Bone marrow (tissue), 2 donors: ENCODE measurements at regions not wholly inside any gene's neighbourhood (a gene's known extent, or its start where the extent isn't known, plus 50 kb on each side); places are given as distances from the start of the nearest gene placed in this dataset.
"Not testable (repeated sequence)": the region's sequence is repeated elsewhere in the genome, so short reads cannot be mapped to it uniquely, and the experiment has no call there.

Experiments used
- DNase-seq, 2 donors: peaks; one replicate each; lab custom pipeline; 2025; lab: John Stamatoyannopoulos, UW

- DNase-seq, result no peak
These were observed 585.7 kb upstream of the CBLB start for GRCh38 chr3:106454497-106454896.

GRCh38 chr3:106457281-106458180, 588.7 kb upstream of the CBLB start:
- DNase-seq, result peak in 1 of 2 donors; percentile 91

- no peak for DNase-seq
These were observed 590.1 kb upstream of the CBLB start for GRCh38 chr3:106458952-106459351.

- no peak for DNase-seq
These were observed 598.1 kb upstream of the CBLB start for GRCh38 chr3:106466881-106467280.

- DNase-seq, result no peak
These were observed 605.0 kb upstream of the CBLB start for GRCh38 chr3:106473576-106474475.

DNA sequence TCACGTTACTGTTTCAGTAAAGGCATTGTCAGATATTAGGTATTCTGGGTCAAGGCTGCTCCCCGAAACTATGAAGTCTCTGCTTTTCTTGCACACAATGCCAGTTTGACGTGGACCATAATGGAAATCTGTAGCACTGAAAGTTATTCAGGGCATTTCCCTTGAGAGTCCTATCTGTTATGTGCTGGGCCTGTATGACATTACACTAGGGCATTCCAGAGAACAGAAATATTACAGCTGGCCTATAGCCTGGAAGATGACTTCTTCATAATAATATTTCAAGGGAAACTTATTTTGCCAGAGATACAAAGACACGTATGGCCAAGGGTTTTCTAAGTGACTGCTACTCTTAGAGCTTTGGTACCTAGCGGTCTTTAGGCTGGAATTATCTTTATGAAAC, 613.6 kb upstream of the CBLB start:
- DNase-seq, result no peak

DNA sequence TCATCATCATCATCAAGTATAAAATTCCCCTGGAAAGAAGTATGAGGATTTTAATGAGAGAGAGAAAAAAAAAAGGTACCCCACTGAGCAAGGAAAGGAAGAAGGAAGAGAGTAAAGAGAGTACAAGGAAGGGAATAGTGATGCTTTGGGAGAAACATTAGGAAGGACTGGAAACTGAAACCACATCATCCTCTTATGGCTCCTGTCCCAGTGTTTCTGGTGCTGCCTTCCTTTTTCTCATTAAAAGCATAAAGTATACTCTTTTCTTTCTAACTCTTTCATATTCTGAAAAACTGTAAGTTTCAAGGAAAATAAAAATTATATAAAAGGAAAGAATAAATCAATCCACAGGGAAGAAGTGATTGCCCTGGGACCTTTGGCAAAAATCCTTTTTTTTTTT, 616.4 kb upstream of the CBLB start:
- DNase-seq, result no peak

- no peak for DNase-seq
These were observed 617.0 kb upstream of the CBLB start for GRCh38 chr3:106485802-106486201.

DNA sequence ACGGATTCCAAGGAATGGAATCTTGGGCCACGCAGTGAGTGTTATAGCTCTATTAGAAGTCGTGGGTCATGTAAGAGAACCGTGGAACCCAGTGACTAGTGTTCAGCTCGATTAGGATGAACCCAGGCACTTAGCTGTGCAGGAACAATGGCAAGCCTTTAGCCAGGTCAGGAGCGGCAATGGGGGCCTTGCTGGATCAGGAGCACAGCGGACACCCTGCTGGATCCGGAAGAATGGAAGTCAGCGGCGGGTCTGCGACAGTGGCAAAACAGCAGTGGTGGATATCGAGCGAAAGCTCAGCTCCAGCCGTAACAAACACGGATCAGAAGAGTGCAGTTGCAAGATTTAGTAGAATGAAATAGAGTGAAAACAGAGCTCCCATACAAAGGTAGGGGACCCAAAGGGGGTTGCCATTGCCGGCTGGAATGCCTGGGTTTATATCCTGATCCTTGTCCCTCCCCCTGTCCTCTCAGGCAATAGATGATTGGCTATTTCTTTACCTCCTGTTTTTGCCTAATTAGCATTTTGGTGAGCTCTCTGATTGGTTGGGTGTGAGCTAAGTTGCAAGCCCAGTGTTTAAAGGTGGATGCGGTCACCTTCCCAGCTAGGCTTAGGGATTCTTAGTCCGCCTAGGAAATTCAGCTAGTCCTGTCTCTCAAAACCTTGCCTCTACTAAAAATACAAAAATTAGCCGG, 618.3 kb upstream of the CBLB start:
- not testable (repeated sequence) for DNase-seq

DNA sequence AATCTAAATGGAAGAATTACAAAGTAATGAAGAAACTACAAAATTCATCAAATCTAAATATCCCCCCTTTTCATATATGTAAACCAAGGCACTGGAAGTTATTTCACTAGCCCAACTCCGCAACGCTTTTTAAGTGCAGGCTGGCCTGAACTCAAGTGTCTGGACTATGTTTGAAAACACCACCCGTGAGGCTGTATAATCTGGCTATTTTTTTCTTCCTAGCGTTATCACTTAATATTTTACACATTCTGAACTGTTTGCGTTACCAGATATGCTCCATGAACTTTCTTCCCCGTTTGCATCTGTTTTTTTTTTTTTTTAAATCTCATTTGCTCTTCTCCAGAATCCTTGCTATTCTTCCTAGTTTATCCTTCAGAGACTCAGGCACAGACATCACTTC, 619.5 kb upstream of the CBLB start:
- DNase-seq, result no peak

DNA sequence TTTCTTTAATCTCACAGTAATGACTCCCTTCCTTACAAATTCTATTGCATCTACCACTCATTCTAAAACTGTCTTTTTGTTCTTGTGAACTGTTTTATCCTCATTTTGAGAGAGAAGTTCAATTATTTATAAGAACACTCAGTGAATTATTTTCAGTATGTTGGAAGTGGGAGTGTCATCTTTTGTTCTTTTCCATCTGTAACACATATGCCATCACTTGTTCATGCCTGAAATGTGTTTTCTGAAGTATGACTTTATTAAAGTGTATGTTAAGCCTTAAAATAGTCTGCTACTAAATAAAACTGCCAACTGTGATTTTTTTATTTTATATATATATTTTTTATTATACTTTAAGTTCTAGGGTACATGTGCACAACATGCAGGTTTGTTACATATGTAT, 623.0 kb upstream of the CBLB start:
- DNase-seq, result no peak

DNA sequence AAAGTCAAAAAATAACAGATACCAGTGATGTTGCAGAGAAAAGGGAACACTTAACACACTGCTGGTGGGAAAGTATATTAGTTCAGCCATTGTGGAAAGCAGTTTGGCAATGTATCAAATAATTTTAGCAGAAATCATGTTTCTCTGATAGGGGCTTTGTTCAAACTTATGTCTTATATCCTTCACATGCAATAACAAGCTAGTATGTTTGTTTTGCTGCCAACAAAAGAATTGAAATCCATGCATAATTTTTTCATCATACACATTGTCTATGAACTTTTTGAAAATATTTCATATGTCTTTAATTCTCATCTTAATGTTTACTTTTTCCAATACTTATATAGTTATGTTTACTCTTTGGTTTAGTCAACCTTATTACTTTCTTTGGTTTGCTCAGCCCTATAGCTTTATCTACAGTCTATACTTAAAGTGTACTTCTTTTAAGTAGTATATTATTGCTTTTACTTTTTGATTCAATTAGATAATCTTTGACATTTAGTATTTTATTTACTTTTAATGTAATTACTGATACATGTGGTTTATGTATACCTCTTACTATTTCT, 639.6 kb upstream of the CBLB start:
- DNase-seq, result no peak

DNA sequence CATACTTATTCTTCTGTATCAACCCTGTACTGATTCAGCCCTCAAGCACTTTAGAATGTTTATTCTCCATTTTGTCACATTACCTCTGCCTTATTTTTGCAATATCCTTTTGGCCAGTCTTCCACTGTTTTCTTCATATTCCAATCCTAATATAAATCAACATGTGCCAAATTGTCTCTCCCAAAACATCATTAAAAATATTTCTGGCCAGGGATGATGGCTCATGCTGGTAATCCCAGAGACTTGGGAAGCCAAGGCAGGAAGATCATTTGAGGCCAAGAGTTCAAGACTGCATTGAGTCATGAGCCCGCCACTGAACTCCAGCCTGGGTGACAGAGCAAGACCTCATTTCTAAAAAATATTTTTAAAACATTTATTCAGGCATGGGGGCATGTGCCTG, 641.4 kb upstream of the CBLB start:
- no peak for DNase-seq

DNA sequence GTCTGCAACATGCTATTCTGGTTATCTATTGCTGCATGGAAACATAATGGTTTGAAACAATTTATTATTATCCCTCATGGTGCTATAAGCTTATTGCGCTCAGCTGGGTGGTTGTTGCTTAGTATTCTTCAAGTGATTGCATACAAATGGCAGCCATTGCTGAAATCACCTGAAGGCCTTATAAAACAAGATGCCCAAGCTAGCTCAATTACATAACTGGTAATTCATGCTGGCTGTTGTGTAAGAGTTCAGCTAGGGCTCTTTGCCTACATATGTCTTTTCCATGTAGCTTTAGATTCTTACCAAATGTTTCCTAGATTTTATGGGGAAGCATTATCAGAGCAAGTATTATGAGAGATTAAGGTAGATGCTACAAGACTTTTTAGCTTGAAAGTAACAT, 644.0 kb upstream of the CBLB start:
- DNase-seq, result no peak

DNA sequence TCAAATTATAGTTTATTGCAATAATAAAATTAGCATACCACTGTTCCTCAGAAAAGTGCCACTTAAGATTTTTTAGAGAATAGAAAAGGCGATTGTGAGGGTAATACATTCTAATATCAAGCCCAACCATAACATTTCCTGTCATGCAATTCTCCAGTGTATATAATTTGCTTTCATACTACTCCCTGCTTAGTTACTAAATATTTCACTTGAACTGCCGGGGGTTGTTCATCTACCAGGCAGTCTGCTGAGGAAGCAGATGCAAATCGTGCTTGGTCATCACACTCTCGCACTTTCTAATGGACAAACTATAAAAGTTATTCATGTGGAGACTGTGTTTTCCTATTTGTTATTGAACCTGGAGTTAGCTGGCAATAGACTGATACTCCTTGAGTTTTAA, 645.6 kb upstream of the CBLB start:
- peak in 1 of 2 donors; percentile 41 for DNase-seq

DNA sequence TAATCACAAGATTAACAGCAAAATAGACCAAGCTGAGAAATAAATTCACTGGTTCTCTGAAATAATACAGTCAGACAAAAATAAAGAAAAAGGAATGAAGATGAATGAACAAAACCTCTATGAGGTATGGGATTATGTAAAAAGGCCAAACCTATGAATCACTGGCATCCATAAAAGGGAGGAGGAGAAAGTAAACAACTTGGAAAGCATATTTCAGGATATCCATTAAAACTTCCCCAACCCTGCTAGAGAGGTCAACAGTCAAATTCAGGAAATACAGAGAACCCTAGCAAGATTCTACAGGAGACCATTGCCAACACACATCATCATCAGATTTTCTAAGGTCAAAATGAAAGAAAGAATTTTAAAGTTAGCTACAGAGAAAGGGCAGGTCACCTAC, 649.7 kb upstream of the CBLB start:
- DNase-seq, result no peak

DNA sequence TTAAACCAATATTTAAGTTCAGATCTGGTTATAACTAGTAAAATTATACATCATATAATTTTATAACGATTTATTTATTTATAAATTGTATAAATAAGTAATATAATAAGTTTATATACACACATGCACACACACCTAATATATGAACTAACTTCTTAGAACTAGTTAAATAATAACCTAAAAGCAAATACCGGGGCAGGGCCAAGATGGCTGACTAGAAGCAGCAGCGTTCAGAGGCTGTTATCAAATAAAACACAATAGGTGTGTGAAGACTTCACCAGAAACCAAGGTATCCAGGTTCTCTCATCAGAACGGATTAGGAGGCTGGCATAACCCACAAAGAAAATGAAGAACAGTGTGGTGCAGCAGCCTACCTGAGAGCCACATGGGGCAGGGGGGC, 653.6 kb upstream of the CBLB start:
- DNase-seq, result no peak

DNA sequence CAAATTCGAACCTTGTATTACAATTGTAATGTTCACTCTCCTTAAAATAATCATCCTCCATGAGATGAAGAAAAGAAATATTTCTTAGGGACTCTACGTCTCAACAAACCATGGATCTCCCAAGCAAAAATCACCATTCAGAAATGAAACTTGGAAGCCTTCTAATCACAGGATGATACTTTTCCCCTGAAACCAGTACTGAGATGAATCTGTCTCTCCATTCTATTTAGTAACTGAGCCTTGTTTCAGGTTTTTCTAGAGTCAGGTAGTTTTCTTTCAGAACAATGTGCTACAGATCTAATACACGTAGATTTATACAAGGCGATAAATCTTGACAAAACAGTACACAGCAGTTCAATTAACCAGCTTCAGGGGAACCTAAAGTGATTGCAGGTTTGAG, 660.1 kb upstream of the CBLB start:
- no peak for DNase-seq

- DNase-seq, result no peak
These were observed 660.9 kb upstream of the CBLB start for GRCh38 chr3:106529738-106530137.

GRCh38 chr3:106530367-106530766, 661.6 kb upstream of the CBLB start:
- no peak for DNase-seq

DNA sequence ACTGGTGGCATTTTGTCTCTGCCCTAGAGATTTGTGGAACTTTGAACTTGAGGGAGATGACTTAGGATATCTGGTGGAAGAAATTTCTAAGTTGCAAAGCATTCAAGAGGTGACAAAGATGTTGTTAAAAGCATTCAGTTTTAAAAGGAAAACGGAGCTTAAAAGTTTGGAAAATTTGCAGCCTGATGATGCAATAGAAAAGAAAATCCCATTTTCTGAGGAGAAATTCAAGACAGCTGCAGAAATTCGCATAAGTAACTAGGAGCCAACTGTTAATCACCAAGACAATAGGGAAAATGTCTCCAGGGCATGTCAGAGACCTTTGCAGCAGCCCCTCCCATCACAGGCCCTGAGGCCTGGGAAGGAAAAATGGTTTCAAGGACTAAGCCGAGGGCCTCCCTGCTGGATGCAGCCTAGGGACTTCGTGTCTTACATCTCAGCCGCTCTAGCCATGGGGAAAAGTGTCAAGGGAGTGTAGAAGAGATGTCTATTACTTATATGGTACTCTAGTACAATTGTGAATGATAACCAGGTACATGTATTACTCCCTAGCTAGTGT, 663.0 kb upstream of the CBLB start:
- DNase-seq, result not testable (repeated sequence)
